IMR-90 (cell line): ENCODE measurements at regions not wholly inside any gene's neighbourhood (a gene's known extent, or its start where the extent isn't known, plus 50 kb on each side); places are given as distances from the start of the nearest gene placed in this dataset.

Source experiments
- ATAC-seq: fragments of 200-7000 bp; cut with Tn5 transposase; 2 replicates; pipeline ENCODE4 v1.9.1; 2020; ENCODE audit warnings: low read depth, mild to moderate bottlenecking, moderate library complexity
- BruUV-seq: library from RNA; stranded (reverse); fragments of 400-500 nt; replicated peaks from 2 replicates; lab custom pipeline; 2021; lab: Mats Ljungman, UMichigan
- CTCF ChIA-PET: fragments of 300-600 bp; formaldehyde crosslinking; extraction: SDS; loops from one replicate; lab custom pipeline; 2021; ENCODE audit warnings: antibody characterized with exemption; lab: Yijun Ruan, JAX
- POLR2A ChIA-PET: fragments of 300-600 bp; sonication (Branson Sonifier 250); formaldehyde crosslinking; loops from one replicate; lab custom pipeline; 2022; ENCODE audit warnings: antibody characterized with exemption; ENCODE audit not compliant: unreplicated experiment; lab: Charles Lee
- DNase-seq: peaks from one replicate; pipeline ENCODE4 v3.0.0; 2013
- H2AFZ ChIP-seq: replicated peaks from 2 replicates; pipeline ENCODE3; 2013; ENCODE audit warnings: low read length, mild to moderate bottlenecking; ENCODE audit not compliant: poor library complexity
- H2AK5ac ChIP-seq: 2 replicates; pipeline ENCODE4 v1.6.1; 2013; ENCODE audit warnings: low read depth, low read length, inconsistent platforms
- H2AK9ac ChIP-seq: replicated peaks from 2 replicates; pipeline ENCODE3; 2013; ENCODE audit warnings: mild to moderate bottlenecking, low read depth, low read length, moderate library complexity; ENCODE audit not compliant: poor library complexity
- H2BK120ac ChIP-seq: 2 replicates; pipeline ENCODE4 v1.6.1; 2013; ENCODE audit warnings: low read depth, low read length, inconsistent platforms
- H2BK15ac ChIP-seq: 3 replicates; pipeline ENCODE4 v1.6.1; 2013; ENCODE audit warnings: low read depth, low read length, inconsistent platforms
- H2BK20ac ChIP-seq: 2 replicates; pipeline ENCODE4 v1.6.1; 2013; ENCODE audit warnings: low read depth, mild to moderate bottlenecking, inconsistent platforms, low read length, moderate library complexity
- H2BK5ac ChIP-seq: 2 replicates; pipeline ENCODE4 v1.6.1; 2013; ENCODE audit warnings: mild to moderate bottlenecking, low read depth, low read length, inconsistent platforms; ENCODE audit not compliant: poor library complexity, severe bottlenecking
- H3K14ac ChIP-seq: replicated peaks from 2 replicates; pipeline ENCODE4 v1.6.1; 2013; ENCODE audit warnings: low read depth, low read length, inconsistent platforms
- H3K18ac ChIP-seq: 2 replicates; pipeline ENCODE4 v1.6.1; 2013; ENCODE audit warnings: low read depth, low read length, control low read depth
- H3K23ac ChIP-seq: 2 replicates; pipeline ENCODE4 v1.6.1; 2013; ENCODE audit warnings: low read depth, low read length, inconsistent platforms
- H3K27ac ChIP-seq: 2 replicates; pipeline ENCODE4 v1.5.1; 2013; ENCODE audit warnings: mild to moderate bottlenecking, control low read depth, low read length; ENCODE audit not compliant: insufficient read depth
- H3K27me3 ChIP-seq: 2 replicates; pipeline ENCODE4 v1.6.1; 2013; ENCODE audit warnings: low read length; ENCODE audit not compliant: control insufficient read depth, insufficient read depth
- H3K36me3 ChIP-seq: 2 replicates; pipeline ENCODE4 v1.6.1; 2013; ENCODE audit warnings: low read length, mixed read lengths; ENCODE audit not compliant: control insufficient read depth, insufficient read depth
- H3K4ac ChIP-seq: 2 replicates; pipeline ENCODE4 v1.6.1; 2013; ENCODE audit warnings: low read depth, low read length, inconsistent platforms
- H3K4me1 ChIP-seq: 2 replicates; pipeline ENCODE4 v1.6.1; 2013; ENCODE audit warnings: low read length, mixed read lengths; ENCODE audit not compliant: control insufficient read depth, insufficient read depth
- H3K4me2 ChIP-seq: 2 replicates; pipeline ENCODE4 v1.6.1; 2013; ENCODE audit warnings: low read depth, mild to moderate bottlenecking, control low read depth, low read length, moderate library complexity
- H3K4me3 ChIP-seq: 2 replicates; pipeline ENCODE4 v1.5.1; 2013; ENCODE audit warnings: low read depth, mild to moderate bottlenecking, control low read depth, low read length, moderate library complexity; ENCODE audit not compliant: insufficient read depth
- H3K56ac ChIP-seq: 2 replicates; pipeline ENCODE4 v1.6.1; 2013; ENCODE audit warnings: low read length, inconsistent platforms; ENCODE audit not compliant: insufficient read depth; ENCODE audit errors: extremely low read depth
- H3K79me1 ChIP-seq, 2 experiments: 2 replicates each; pipeline ENCODE4 v1.6.1; 2013; ENCODE audit warnings: low read length in 2 of 2, inconsistent platforms in 1 of 2, low read depth in 1 of 2
- H3K9ac ChIP-seq: 2 replicates; pipeline ENCODE4 v1.6.1; 2013; ENCODE audit warnings: low read depth, low read length, control low read depth
- H3K9me1 ChIP-seq: 2 replicates; pipeline ENCODE4 v1.6.1; 2013; ENCODE audit warnings: low read length, inconsistent platforms; ENCODE audit not compliant: insufficient read depth
- H3K9me3 ChIP-seq: 2 replicates; pipeline ENCODE4 v1.6.1; 2013; ENCODE audit warnings: low read length; ENCODE audit not compliant: control insufficient read depth, insufficient read depth
- H4K20me1 ChIP-seq: 2 replicates; pipeline ENCODE4 v1.6.1; 2013; ENCODE audit warnings: low read length, inconsistent platforms; ENCODE audit not compliant: insufficient read depth
- H4K5ac ChIP-seq: 2 replicates; pipeline ENCODE4 v1.6.1; 2013; ENCODE audit warnings: mild to moderate bottlenecking, low read depth, low read length, control low read depth
- H4K8ac ChIP-seq, 2 experiments: 2 replicates each; pipeline ENCODE4 v1.6.1; 2013; ENCODE audit warnings: low read depth in 2 of 2, low read length in 2 of 2, control low read depth in 1 of 2, inconsistent platforms in 1 of 2
- H4K91ac ChIP-seq: 2 replicates; pipeline ENCODE4 v1.6.1; 2013; ENCODE audit warnings: low read depth, low read length, inconsistent platforms; ENCODE audit not compliant: insufficient read depth
- CHD1 ChIP-seq: IDR thresholded peaks from 2 replicates; pipeline ENCODE4 v1.6.1; 2012; ENCODE audit warnings: low read depth, low read length, improper control_type of control experiment
- CTCF ChIP-seq: conservative IDR thresholded peaks from 2 replicates; pipeline ENCODE4 v1.5.1; 2012; ENCODE audit warnings: mild to moderate bottlenecking, low read depth, low read length, improper control_type of control experiment
- FOS ChIP-seq: fragments of 150-350 bp; IDR thresholded peaks from 2 replicates; pipeline ENCODE4 v1.6.1; 2016; ENCODE audit warnings: low read depth, low read length
- MAFK ChIP-seq: IDR thresholded peaks from 2 replicates; pipeline ENCODE4 v1.6.1; 2012; ENCODE audit warnings: low read depth, low read length, improper control_type of control experiment
- MXI1 ChIP-seq: IDR thresholded peaks from 2 replicates; pipeline ENCODE4 v1.6.1; 2012; ENCODE audit warnings: low read depth, mild to moderate bottlenecking, low read length, moderate library complexity, borderline replicate concordance
- POLR2A ChIP-seq: IDR thresholded peaks from 2 replicates; pipeline ENCODE4 v1.6.1; 2012; ENCODE audit warnings: mild to moderate bottlenecking, low read depth, low read length
- RCOR1 ChIP-seq: IDR thresholded peaks from 2 replicates; pipeline ENCODE4 v1.6.1; 2012; ENCODE audit warnings: mild to moderate bottlenecking, low read length, improper control_type of control experiment; ENCODE audit not compliant: insufficient replicate concordance
- RFX5 ChIP-seq: IDR thresholded peaks from 2 replicates; pipeline ENCODE4 v1.8.0; 2012; ENCODE audit warnings: low read depth, mild to moderate bottlenecking, low read length, moderate library complexity
- SMC3 ChIP-seq: fragments of 150-350 bp; IDR thresholded peaks from 2 replicates; pipeline ENCODE4 v1.6.1; 2016; ENCODE audit warnings: low read depth, mild to moderate bottlenecking, antibody characterized with exemption, low read length, moderate library complexity
- WGBS, 2 experiments: methylation state at CpG; one replicate each; pipeline versions ENCODE4 v1.1.5 to v1.1.7; 2013; ENCODE audit warnings: missing lambda C conversion rate in 2 of 2; ENCODE audit not compliant: insufficient read length in 1 of 2; ENCODE audit errors: extremely low coverage in 2 of 2; 5-methylcytosine and 5-hydroxymethylcytosine counted together
- dilution Hi-C: fragments of 300-500 bp; cut with HindIII; formaldehyde crosslinking; loops from one replicate; pipeline ENCODE4 v1.14.3; 2018; ENCODE audit warnings: low sequenced_read_pairs; ENCODE audit not compliant: unreplicated experiment
- in situ Hi-C: fragments of 300-500 bp; cut with MboI; formaldehyde crosslinking; loops from 3 replicates; pipeline ENCODE4 v1.14.3; 2019; ENCODE audit warnings: low sequenced_read_pairs, inconsistent platforms, mixed read lengths
- intact Hi-C: fragments of 100-400 bp; cut with micrococcal nuclease; formaldehyde crosslinking; loops from 2 replicates; pipeline ENCODE4 v1.10.0; 2022
- TF ChIP-seq, protein P1 (sequence below): fragments of 150-350 bp; IDR thresholded peaks from 2 replicates; pipeline ENCODE4 v1.6.1; 2017; ENCODE audit warnings: mild to moderate bottlenecking, antibody characterized with exemption, low read length, low read depth

- WGBS, 2 experiments, result no CpG with 5 or more reads among the region's 2 CpGs
- BruUV-seq, result no TSS peak
- no peak overlapping the region for H3K4me3 ChIP-seq
- no peak overlapping the region for H3K56ac ChIP-seq
- H3K27me3 ChIP-seq, result no peaks in the 10 kb centered on the region
- no peak for DNase-seq
- dilution Hi-C loops (no loop called here), intact Hi-C loops (no loop called here), in situ Hi-C loops (no loop called here)
- ChIA-PET POLR2A (no interaction called here), CTCF (no interaction called here)
- H3K9me3 ChIP-seq, result peaks cover 6% of the 10 kb centered on the region
- no peak overlapping the region for H3K4me2 ChIP-seq
- H3K4me1 ChIP-seq, result no peaks in the 10 kb centered on the region
- H2AFZ ChIP-seq, result no peak overlapping the region
- no peak overlapping the region for H3K23ac ChIP-seq
- no peak overlapping the region for H2BK120ac ChIP-seq
- no peak overlapping the region for H3K18ac ChIP-seq
- H3K9me1 ChIP-seq, result no peaks in the 10 kb centered on the region
- no peak overlapping the region for H4K8ac ChIP-seq
- no peak overlapping the region for H3K27ac ChIP-seq
- H2AK5ac ChIP-seq, result no peak overlapping the region
- no peak overlapping the region for H2BK20ac ChIP-seq
- H3K79me1 ChIP-seq, result no peaks in the 10 kb centered on the region
- no peak overlapping the region for H2BK15ac ChIP-seq
- TF ChIP-seq CTCF (no peak), RFX5 (no peak), RCOR1 (no peak), MXI1 (no peak), POLR2A (no peak), CHD1 (no peak), MAFK (no peak), SMC3 (no peak), FOS (no peak)
- TF ChIP-seq, protein P1, sequence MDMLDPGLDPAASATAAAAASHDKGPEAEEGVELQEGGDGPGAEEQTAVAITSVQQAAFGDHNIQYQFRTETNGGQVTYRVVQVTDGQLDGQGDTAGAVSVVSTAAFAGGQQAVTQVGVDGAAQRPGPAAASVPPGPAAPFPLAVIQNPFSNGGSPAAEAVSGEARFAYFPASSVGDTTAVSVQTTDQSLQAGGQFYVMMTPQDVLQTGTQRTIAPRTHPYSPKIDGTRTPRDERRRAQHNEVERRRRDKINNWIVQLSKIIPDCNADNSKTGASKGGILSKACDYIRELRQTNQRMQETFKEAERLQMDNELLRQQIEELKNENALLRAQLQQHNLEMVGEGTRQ, result no peak
- H3K14ac ChIP-seq, result no peak overlapping the region
- H3K36me3 ChIP-seq, result no peaks in the 10 kb centered on the region
- H2BK5ac ChIP-seq, result no peak overlapping the region
- H3K4ac ChIP-seq, result no peak overlapping the region
- no peak overlapping the region for H2AK9ac ChIP-seq
- ATAC-seq, result no peak
- no peak overlapping the region for H4K91ac ChIP-seq
- H3K9ac ChIP-seq, result no peak overlapping the region
- no peak overlapping the region for H4K5ac ChIP-seq
- H4K20me1 ChIP-seq, result no peaks in the 10 kb centered on the region
These were observed 1850.4 kb downstream of the OLFM4 start for GRCh38 chr13:54879036-54879435.
